Thymus (tissue), 11 donors: ENCODE measurements at regions not wholly inside any gene's neighbourhood (a gene's known extent, or its start where the extent isn't known, plus 50 kb on each side); places are given as distances from the start of the nearest gene placed in this dataset.

Experiments
- DNase-seq, 9 donors: peaks; one replicate each; pipeline ENCODE4 v3.0.0-alpha.2; 2013; ENCODE audit warnings: low spot score in 9 of 9, low read depth in 6 of 9, missing footprints in 1 of 9
- H3K27ac ChIP-seq, 2 donors: one replicate each; pipeline ENCODE4 v1.5.1; 2013; ENCODE audit warnings: control low read depth in 1 of 2, low read depth in 1 of 2, low read length in 1 of 2, mild to moderate bottlenecking in 1 of 2, moderate library complexity in 1 of 2
- H3K27me3 ChIP-seq, 2 donors: one replicate each; pipeline ENCODE4 v1.5.1; 2013; ENCODE audit warnings: low read length in 1 of 2; ENCODE audit not compliant: control insufficient read depth in 2 of 2, insufficient read depth in 1 of 2
- H3K36me3 ChIP-seq, 2 donors: one replicate each; pipeline ENCODE4 v1.5.1; 2013; ENCODE audit warnings: low read length in 1 of 2, mild to moderate bottlenecking in 1 of 2, moderate library complexity in 1 of 2; ENCODE audit not compliant: control insufficient read depth in 2 of 2, insufficient read depth in 2 of 2
- H3K4me1 ChIP-seq, 2 donors: one replicate each; pipeline ENCODE4 v1.5.1; 2013; ENCODE audit warnings: low read length in 2 of 2; ENCODE audit not compliant: control insufficient read depth in 2 of 2, insufficient read depth in 2 of 2
- H3K4me3 ChIP-seq, 2 donors: one replicate each; pipeline ENCODE4 v1.5.1; 2013; ENCODE audit warnings: low read length in 2 of 2, control low read depth in 1 of 2, mild to moderate bottlenecking in 1 of 2
- H3K9me3 ChIP-seq, 2 donors: one replicate each; pipeline ENCODE4 v1.5.1; 2013; ENCODE audit warnings: low read length in 1 of 2, mild to moderate bottlenecking in 1 of 2; ENCODE audit not compliant: control insufficient read depth in 2 of 2, insufficient read depth in 1 of 2
- WGBS: extraction: QIAGEN DNeasy Blood & Tissue Kit; methylation state at CpG from one replicate; pipeline ENCODE4 v1.1.7; 2013; 5-methylcytosine and 5-hydroxymethylcytosine counted together
- donor health status: healthy.

DNA sequence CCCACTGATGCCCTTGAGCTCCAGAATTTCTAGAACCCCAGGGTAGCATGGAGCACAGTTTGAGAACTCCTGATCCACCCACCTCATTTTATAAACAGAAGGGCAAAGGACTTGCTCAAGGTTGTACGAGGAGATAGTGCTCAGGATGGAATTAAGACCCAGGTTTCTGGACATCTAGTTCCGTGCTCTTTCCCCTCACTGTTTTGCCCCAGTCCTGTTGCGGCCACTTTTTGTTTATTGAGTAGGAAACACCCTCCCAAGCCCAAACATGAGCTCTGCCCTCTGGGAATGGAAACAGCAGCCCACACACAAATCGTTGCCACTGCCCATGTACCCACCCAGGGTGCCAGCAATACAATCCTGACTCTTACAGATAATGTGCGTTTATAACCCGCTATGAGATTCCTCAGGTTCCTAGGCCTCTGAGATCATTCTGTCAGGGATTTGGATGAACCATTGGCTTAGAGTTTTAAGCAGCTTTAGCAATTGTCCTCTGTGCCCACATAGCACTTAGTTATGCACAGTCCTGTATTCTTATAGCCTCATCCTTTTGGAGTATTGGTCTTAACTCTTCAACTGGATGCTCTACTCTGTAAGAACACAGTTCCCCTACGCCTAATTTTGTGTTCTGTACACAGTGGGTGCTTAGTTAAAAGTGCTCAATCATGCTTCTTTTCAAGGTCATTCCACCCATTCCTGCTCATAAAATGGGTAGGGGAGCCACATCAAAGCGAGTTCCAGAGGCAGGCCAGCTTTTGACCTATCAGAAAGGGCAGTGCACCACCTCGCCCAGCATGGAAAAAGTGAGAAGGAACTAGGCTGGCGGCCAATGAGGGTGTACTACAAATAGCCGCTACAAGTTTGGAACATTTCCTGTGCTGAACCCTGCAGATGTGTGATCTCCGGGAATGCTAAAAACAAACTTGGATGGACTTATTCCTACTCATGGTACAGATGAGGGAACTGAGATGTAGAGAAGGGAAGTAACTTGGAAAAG is 60.3 kb upstream of the IGFBP2 start:
- H3K27me3 ChIP-seq, result no peaks in the 10 kb centered on the region
- no peak for DNase-seq
- H3K27ac ChIP-seq, result no peak overlapping the region

DNA sequence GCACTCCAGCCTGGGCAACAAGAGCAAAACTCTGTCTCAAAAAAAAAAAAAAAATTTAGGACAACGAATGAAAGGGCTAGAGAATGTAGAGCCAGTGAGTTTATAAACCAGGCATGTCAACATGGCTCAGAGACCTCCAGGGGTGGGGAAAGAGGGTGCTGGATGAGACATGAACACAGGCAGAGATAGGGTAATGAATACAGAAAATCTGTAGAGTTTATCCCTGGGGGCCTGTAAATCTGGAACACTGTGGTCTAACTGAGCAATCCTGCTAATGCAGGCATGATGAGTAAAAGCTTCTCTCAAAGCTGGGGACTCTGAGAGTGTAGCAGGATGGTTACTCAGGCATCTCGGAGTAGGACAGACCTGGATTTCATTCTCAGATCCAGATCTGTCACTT is 59.2 kb upstream of the IGFBP2 start:
- Histone ChIP-seq H3K4me1 (peaks cover 0 to 7% of the 10 kb centered on the region in 2 donors), H3K36me3 (no peaks in the 10 kb centered on the region), H3K9me3 (no peaks in the 10 kb centered on the region), H3K27ac (no peak overlapping the region), H3K27me3 (no peaks in the 10 kb centered on the region), H3K4me3 (no peak overlapping the region)
- 96% methylated on average over 2 of the region's 2 CpGs for WGBS
- no peak for DNase-seq

More for the DNA sequence above, 60.3 kb upstream of the IGFBP2 start:
- peaks cover 0 to 7% of the 10 kb centered on the region in 2 donors for H3K4me1 ChIP-seq
- H3K36me3 ChIP-seq, result no peaks in the 10 kb centered on the region
- 91% methylated on average over 12 of the region's 12 CpGs for WGBS
- H3K9me3 ChIP-seq, result no peaks in the 10 kb centered on the region
- no peak overlapping the region for H3K4me3 ChIP-seq

DNA sequence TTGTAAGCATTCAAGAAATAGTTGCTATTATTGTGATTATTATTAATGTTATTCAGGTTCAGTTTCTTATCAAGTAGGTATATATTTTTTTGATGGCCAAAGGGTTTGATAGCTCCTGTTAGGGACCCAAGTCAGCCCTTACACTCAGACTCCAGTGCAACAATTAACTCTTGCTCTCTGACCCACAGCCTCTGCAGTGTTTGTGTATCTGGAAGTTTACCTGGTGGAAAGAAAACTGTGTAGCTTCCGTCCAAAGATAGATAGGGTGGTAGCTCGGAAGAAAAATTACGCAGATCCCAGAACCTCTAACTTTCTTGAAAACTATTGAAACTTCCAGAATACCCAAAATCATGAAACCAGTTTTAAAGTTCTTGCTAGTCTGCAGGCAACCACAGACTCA is 58.6 kb upstream of the IGFBP2 start:
- Histone ChIP-seq H3K4me1 (peaks cover 0 to 7% of the 10 kb centered on the region in 2 donors), H3K9me3 (no peaks in the 10 kb centered on the region), H3K27ac (no peak overlapping the region), H3K27me3 (no peaks in the 10 kb centered on the region), H3K4me3 (no peak overlapping the region), H3K36me3 (no peaks in the 10 kb centered on the region)
- 98% methylated on average over 3 of the region's 3 CpGs for WGBS
- no peak for DNase-seq

DNA sequence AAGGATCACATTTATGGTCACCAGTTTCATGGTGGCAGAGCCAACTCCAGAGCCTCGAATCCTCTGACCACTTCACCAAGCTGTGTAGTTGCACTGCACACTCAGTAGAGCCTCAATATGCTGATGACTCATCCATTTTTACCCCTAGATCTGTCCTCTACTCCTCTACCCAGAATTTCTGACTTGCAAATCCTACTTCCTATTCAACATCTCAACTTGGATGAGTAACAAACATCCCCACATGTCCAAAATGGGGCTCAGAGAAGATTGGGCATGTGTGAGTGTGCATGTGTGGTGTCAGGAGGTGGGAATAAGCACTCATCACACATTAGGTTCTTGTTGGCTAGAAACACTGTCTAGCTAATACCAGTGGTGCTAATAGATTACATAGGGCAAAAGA is 57.8 kb upstream of the IGFBP2 start:
- Histone ChIP-seq H3K4me1 (peaks cover 0 to 7% of the 10 kb centered on the region in 2 donors), H3K27ac (no peak overlapping the region), H3K36me3 (no peaks in the 10 kb centered on the region), H3K4me3 (no peak overlapping the region), H3K9me3 (no peaks in the 10 kb centered on the region), H3K27me3 (no peaks in the 10 kb centered on the region)
- WGBS, result 92% methylated on average over 1 of the region's 1 CpG
- DNase-seq, result no peak

DNA sequence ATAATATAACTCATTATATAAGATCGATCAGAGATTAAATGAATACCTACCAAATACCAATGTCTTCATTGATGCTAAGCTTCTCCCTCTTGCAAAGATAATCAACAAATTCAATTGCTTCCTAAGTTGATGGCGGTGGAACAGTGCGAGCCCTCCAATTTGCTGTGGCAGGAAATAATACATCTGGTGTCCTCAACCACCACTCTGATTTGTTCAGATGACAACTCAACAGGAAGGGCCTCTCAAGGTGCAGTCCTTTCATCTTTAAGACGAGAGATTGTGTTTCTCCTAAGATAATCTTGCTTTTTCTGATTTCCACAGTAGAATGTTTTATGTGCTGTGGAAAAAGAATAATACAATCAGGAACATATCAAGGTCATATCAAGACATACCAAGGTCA is 56.6 kb upstream of the IGFBP2 start:
- peak in 3 of 9 donors; percentile 19 to 56 (median 21) for DNase-seq
- Histone ChIP-seq H3K4me1 (peaks cover 0 to 7% of the 10 kb centered on the region in 2 donors), H3K4me3 (no peak overlapping the region), H3K27me3 (no peaks in the 10 kb centered on the region), H3K36me3 (no peaks in the 10 kb centered on the region), H3K27ac (no peak overlapping the region), H3K9me3 (no peaks in the 10 kb centered on the region)
- WGBS, result 31% methylated on average over 4 of the region's 4 CpGs

DNA sequence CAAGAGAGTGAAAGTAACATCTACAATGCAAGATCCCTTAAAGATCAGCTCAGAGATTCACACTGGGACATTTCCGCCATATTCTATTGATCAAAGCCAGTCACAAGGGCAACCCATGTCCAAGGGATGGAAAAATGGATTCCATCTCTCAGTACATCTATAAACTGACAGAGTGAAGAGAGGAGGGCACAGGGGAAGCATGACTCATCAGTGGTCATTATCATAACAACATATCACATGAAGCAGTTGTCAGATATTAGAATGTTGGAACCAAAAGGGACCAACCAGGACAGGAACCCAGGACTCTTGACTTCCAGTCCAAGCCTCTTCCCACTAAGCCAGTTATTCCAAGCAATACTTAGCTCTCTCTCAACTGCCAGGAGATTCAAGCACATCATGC is 54.9 kb upstream of the IGFBP2 start:
- no peak overlapping the region for H3K27ac ChIP-seq
- H3K4me1 ChIP-seq, result peaks cover 0 to 7% of the 10 kb centered on the region in 2 donors
- no peak overlapping the region for H3K4me3 ChIP-seq
- DNase-seq, result no peak
- H3K9me3 ChIP-seq, result no peaks in the 10 kb centered on the region
- no peaks in the 10 kb centered on the region for H3K27me3 ChIP-seq
- WGBS, result 98% methylated on average over 1 of the region's 1 CpG
- H3K36me3 ChIP-seq, result no peaks in the 10 kb centered on the region

DNA sequence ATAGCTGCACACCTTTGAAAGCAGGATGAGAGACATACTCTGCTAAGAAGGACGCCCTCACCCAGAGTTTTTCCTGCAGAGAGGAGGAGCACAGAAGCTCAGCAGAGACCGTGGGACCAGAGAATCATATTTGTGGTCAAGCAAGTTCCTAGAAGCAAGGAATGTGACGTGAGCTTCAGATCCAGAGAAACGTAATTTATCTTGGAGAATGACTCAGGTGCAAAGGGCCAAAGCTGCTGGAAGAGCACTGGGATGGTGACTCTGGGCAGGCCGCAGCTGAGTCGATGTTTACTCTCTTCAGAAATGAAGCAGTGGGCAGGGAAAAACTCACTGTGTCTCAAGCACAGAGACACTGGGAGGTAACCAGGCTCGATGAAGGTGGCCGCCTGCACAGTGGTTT is 50.1 kb upstream of the IGFBP2 start:
- Histone ChIP-seq H3K9me3 (no peaks in the 10 kb centered on the region), H3K4me3 (no peak overlapping the region), H3K27ac (no peak overlapping the region), H3K4me1 (no peaks in the 10 kb centered on the region), H3K27me3 (peaks cover 0 to 4% of the 10 kb centered on the region in 2 donors), H3K36me3 (no peaks in the 10 kb centered on the region)
- 93% methylated on average over 8 of the region's 8 CpGs for WGBS
- no peak for DNase-seq
